HL-60 (cell line): ENCODE measurements at regions not wholly inside any gene's neighbourhood (a gene's known extent, or its start where the extent isn't known, plus 50 kb on each side); places are given as distances from the start of the nearest gene placed in this dataset.

Experiments used
- DNase-seq, 2 experiments: peaks; one replicate each; pipeline ENCODE4 v3.0.0-alpha.2; 2010 to 2020; ENCODE audit warnings: low read depth in 1 of 2, low spot score in 1 of 2
- H3K27ac ChIP-seq: fragments of 250-450 bp; sonication (Bioruptor Pico); replicated peaks from 2 replicates; pipeline ENCODE4 v1.5.1; 2020; ENCODE audit warnings: mild to moderate bottlenecking, moderate library complexity
- H3K27me3 ChIP-seq: fragments of 250-450 bp; sonication (Bioruptor Pico); 2 replicates; pipeline ENCODE4 v1.5.1; 2021; ENCODE audit warnings: mild to moderate bottlenecking, moderate library complexity; ENCODE audit not compliant: insufficient read depth, poor library complexity, severe bottlenecking
- H3K4me3 ChIP-seq: replicated peaks from 2 replicates; pipeline ENCODE4 v1.5.1; 2011; ENCODE audit warnings: mild to moderate bottlenecking, control low read depth, low read length; ENCODE audit not compliant: insufficient read depth
- CTCF ChIP-seq: IDR thresholded peaks from one replicate; pipeline ENCODE4 v1.5.1; 2011; ENCODE audit warnings: low read length, control low read depth, inconsistent platforms; ENCODE audit not compliant: insufficient read depth
- GABPA ChIP-seq: IDR thresholded peaks from 2 replicates; pipeline ENCODE4 v1.6.1; 2012; ENCODE audit warnings: low read depth
- POLR2AphosphoS5 ChIP-seq: IDR thresholded peaks from 2 replicates; pipeline ENCODE4 v1.6.1; 2012; ENCODE audit warnings: low read depth
- REST ChIP-seq: IDR thresholded peaks from 2 replicates; pipeline ENCODE4 v1.6.1; 2012; ENCODE audit warnings: low read depth; ENCODE audit not compliant: insufficient replicate concordance
- SPI1 ChIP-seq: IDR thresholded peaks from 2 replicates; pipeline ENCODE4 v1.6.1; 2012; ENCODE audit warnings: low read depth, mild to moderate bottlenecking, borderline replicate concordance

- H3K4me3 ChIP-seq, result no peak overlapping the region
- TF ChIP-seq CTCF, result no peak
- TF ChIP-seq GABPA, result no peak
- no peak for TF ChIP-seq POLR2AphosphoS5
- TF ChIP-seq REST, result no peak
- TF ChIP-seq SPI1, result no peak
- DNase-seq, result no peak
- H3K27ac ChIP-seq, result no peak overlapping the region
- H3K27me3 ChIP-seq, result no peaks in the 10 kb centered on the region
These were observed 1931.4 kb upstream of the CELF4 start for GRCh38 chr18:39496986-39497385.

GRCh38 chr18:39494211-39494896, 1928.8 kb upstream of the CELF4 start:
- no peak for DNase-seq
- no peak for TF ChIP-seq GABPA
- TF ChIP-seq CTCF, result no peak
- TF ChIP-seq SPI1, result no peak
- TF ChIP-seq POLR2AphosphoS5, result no peak
- no peak for TF ChIP-seq REST
- Histone ChIP-seq H3K27ac (no peak overlapping the region), H3K27me3 (no peaks in the 10 kb centered on the region), H3K4me3 (no peak overlapping the region)

- TF ChIP-seq SPI1, result no peak
- no peak for TF ChIP-seq REST
- no peak for TF ChIP-seq POLR2AphosphoS5
- TF ChIP-seq CTCF, result no peak
- no peak for TF ChIP-seq GABPA
- H3K27me3 ChIP-seq, result no peaks in the 10 kb centered on the region
- DNase-seq, result no peak
- H3K27ac ChIP-seq, result no peak overlapping the region
- H3K4me3 ChIP-seq, result no peak overlapping the region
These were observed 1925.8 kb upstream of the CELF4 start for GRCh38 chr18:39491408-39491807.
